HCT116 (cell line): ENCODE measurements at regions not wholly inside any gene's neighbourhood (a gene's known extent, or its start where the extent isn't known, plus 50 kb on each side); places are given as distances from the start of the nearest gene placed in this dataset.

ENCODE experiments used
- CBX3 ChIP-seq: IDR thresholded peaks from 2 replicates; pipeline ENCODE4 v1.6.1; 2012; ENCODE audit warnings: low read depth
- CTCF ChIP-seq, 3 experiments: fragments of 200-600 bp in 1 of 3; sonication (generic) in 1 of 3; IDR thresholded peaks in 2 of 3; conservative IDR thresholded peaks in 1 of 3; 2 replicates each; pipeline ENCODE4 v1.5.1; 2012 to 2017; ENCODE audit warnings: low read depth in 2 of 3, low read length in 2 of 3, antibody characterized with exemption in 1 of 3, borderline replicate concordance in 1 of 3, control low read depth in 1 of 3, mild to moderate bottlenecking in 1 of 3, mixed read lengths in 1 of 3, mixed run types in 1 of 3, moderate library complexity in 1 of 3; ENCODE audit not compliant: insufficient read depth in 1 of 3

GRCh38 chr1:187041104-187041503 is 212.4 kb downstream of the PLA2G4A start:
- no peak for TF ChIP-seq CTCF (IDR thresholded peaks at IDR 0.05 in 2 of 3, conservative IDR thresholded peaks at IDR 0.05 in 1 of 3; ENCODE audit: borderline replicate concordance in 1 of 3, insufficient read depth in 1 of 3, low read depth in 2 of 3, low read length in 2 of 3)
- TF ChIP-seq CBX3, result no peak
